Neuronal stem cell (in vitro differentiated cells): ENCODE measurements at regions not wholly inside any gene's neighbourhood (a gene's known extent, or its start where the extent isn't known, plus 50 kb on each side); places are given as distances from the start of the nearest gene placed in this dataset.

ENCODE experiments used
- DNase-seq: peaks from one replicate; pipeline ENCODE4 v3.0.0-alpha.2; 2013; ENCODE audit warnings: low spot score
- H2AFZ ChIP-seq: one replicate; pipeline ENCODE4 v1.6.1; 2013; ENCODE audit warnings: mild to moderate bottlenecking, low read length, inconsistent platforms
- H2AK5ac ChIP-seq: 2 replicates; pipeline ENCODE4 v1.6.1; 2013; ENCODE audit warnings: low read depth, mild to moderate bottlenecking, inconsistent platforms, low read length, moderate library complexity, mixed read lengths
- H2BK120ac ChIP-seq: 2 replicates; pipeline ENCODE4 v1.6.1; 2013; ENCODE audit warnings: low read depth, mild to moderate bottlenecking, inconsistent platforms, low read length, moderate library complexity, mixed read lengths
- H2BK12ac ChIP-seq: one replicate; pipeline ENCODE4 v1.6.1; 2013; ENCODE audit warnings: low read length, inconsistent platforms
- H2BK15ac ChIP-seq: 2 replicates; pipeline ENCODE4 v1.6.1; 2013; ENCODE audit warnings: mild to moderate bottlenecking, low read length, inconsistent platforms, mixed read lengths
- H2BK5ac ChIP-seq: one replicate; pipeline ENCODE4 v1.6.1; 2013; ENCODE audit warnings: inconsistent platforms, mild to moderate bottlenecking, low read length, moderate library complexity
- H3K14ac ChIP-seq: one replicate; pipeline ENCODE4 v1.6.1; 2013; ENCODE audit warnings: low read length, inconsistent platforms
- H3K18ac ChIP-seq: 2 replicates; pipeline ENCODE4 v1.6.1; 2013; ENCODE audit warnings: low read length, inconsistent platforms
- H3K23ac ChIP-seq: 2 replicates; pipeline ENCODE4 v1.6.1; 2013; ENCODE audit warnings: low read depth, mild to moderate bottlenecking, mixed read lengths, low read length, inconsistent platforms; ENCODE audit not compliant: poor library complexity
- H3K27ac ChIP-seq: replicated peaks from 3 replicates; pipeline ENCODE4 v1.5.1; 2013; ENCODE audit warnings: low read length, inconsistent platforms
- H3K27me3 ChIP-seq, 3 experiments: 2 replicates each; pipeline ENCODE4 v1.6.1; 2013; ENCODE audit warnings: low read length in 3 of 3, mild to moderate bottlenecking in 2 of 3, inconsistent platforms in 1 of 3, low read depth in 1 of 3, mixed read lengths in 1 of 3, moderate library complexity in 1 of 3; ENCODE audit not compliant: control insufficient read depth in 3 of 3, insufficient read depth in 3 of 3
- H3K36me3 ChIP-seq, 2 donors: replicated peaks in 1 of 2; 2 replicates each; pipeline ENCODE4 v1.6.1; 2013; ENCODE audit warnings: low read length in 2 of 2; ENCODE audit not compliant: control insufficient read depth in 2 of 2, insufficient read depth in 2 of 2
- H3K4ac ChIP-seq: 2 replicates; pipeline ENCODE4 v1.6.1; 2013; ENCODE audit warnings: inconsistent platforms, mild to moderate bottlenecking, low read length, moderate library complexity
- H3K4me1 ChIP-seq, 2 donors: 1 replicate in 1 of 2; 2 replicates in 1 of 2; pipeline ENCODE4 v1.6.1; 2013; ENCODE audit warnings: low read length in 2 of 2, low read depth in 1 of 2; ENCODE audit not compliant: control insufficient read depth in 2 of 2, insufficient read depth in 1 of 2
- H3K4me2 ChIP-seq: one replicate; pipeline ENCODE4 v1.6.1; 2013; ENCODE audit warnings: mild to moderate bottlenecking, low read length, inconsistent platforms; ENCODE audit not compliant: insufficient read depth, poor library complexity, severe bottlenecking
- H3K4me3 ChIP-seq, 2 donors: 2 replicates each; pipeline ENCODE4 v1.5.1; 2013; ENCODE audit warnings: low read length in 2 of 2, mild to moderate bottlenecking in 2 of 2, inconsistent platforms in 1 of 2, moderate library complexity in 1 of 2
- H3K79me1 ChIP-seq: one replicate; pipeline ENCODE4 v1.6.1; 2013; ENCODE audit warnings: low read depth, mild to moderate bottlenecking, inconsistent platforms, low read length, moderate library complexity
- H3K9ac ChIP-seq: one replicate; pipeline ENCODE4 v1.6.1; 2013; ENCODE audit warnings: mild to moderate bottlenecking, low read depth, low read length, inconsistent platforms; ENCODE audit not compliant: poor library complexity
- H3K9me3 ChIP-seq, 2 donors: replicated peaks in 1 of 2; 2 replicates each; pipeline versions ENCODE3 to v1.6.1; 2013; ENCODE audit warnings: low read length in 2 of 2, mild to moderate bottlenecking in 2 of 2, inconsistent platforms in 1 of 2, low read depth in 1 of 2, mixed read lengths in 1 of 2, moderate library complexity in 1 of 2; ENCODE audit not compliant: control insufficient read depth in 2 of 2, insufficient read depth in 1 of 2
- H4K8ac ChIP-seq: one replicate; pipeline ENCODE4 v1.6.1; 2013; ENCODE audit warnings: low read depth, mild to moderate bottlenecking, inconsistent platforms, low read length, moderate library complexity
- H4K91ac ChIP-seq: one replicate; pipeline ENCODE4 v1.6.1; 2013; ENCODE audit warnings: low read length, low read depth, mild to moderate bottlenecking, inconsistent platforms; ENCODE audit not compliant: poor library complexity
- WGBS, 2 donors: extraction: QIAGEN DNeasy Blood & Tissue Kit; methylation state at CpG; one replicate each; pipeline ENCODE4 v1.1.7; 2013; ENCODE audit warnings: missing lambda C conversion rate in 2 of 2, mixed read lengths in 1 of 2; ENCODE audit not compliant: insufficient read length in 2 of 2, insufficient replicate concordance in 1 of 2; ENCODE audit errors: extremely low coverage in 2 of 2; 5-methylcytosine and 5-hydroxymethylcytosine counted together

DNA sequence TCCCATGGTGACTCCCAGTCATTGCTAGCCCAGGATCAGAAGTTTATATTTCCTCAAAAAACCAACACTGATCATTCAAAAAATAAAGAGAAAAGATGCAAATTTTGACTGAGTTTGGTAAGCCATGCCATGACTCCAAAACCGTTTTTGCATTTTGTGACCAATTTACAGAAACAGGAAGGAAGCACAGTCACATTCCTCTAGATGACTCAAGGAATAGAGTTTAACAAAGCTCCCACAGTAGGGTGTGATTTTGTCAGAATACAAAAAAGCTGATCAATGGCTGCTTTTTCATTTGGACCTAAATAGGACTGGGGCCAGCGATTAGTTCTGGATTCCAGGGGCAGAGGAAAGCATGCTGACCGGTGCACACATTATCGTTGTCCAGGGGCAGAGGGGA, 179.4 kb upstream of the AFDN start:
- peak overlapping the region; percentile 33 for H3K18ac ChIP-seq
- no peak overlapping the region for H3K9ac ChIP-seq
- peaks cover 5% of the 10 kb centered on the region for H3K79me1 ChIP-seq
- peaks cover 0 to 9% of the 10 kb centered on the region in 2 donors for H3K9me3 ChIP-seq
- H3K36me3 ChIP-seq = peaks cover 0 to 3% of the 10 kb centered on the region in 2 donors
- peak overlapping the region; percentile 72 for H3K14ac ChIP-seq
- no CpG with 5 or more reads among the region's 4 CpGs for WGBS, 2 donors
- H2BK12ac ChIP-seq = peak overlapping the region; percentile 2
- DNase-seq = no peak
- no peak overlapping the region for H4K91ac ChIP-seq
- no peak overlapping the region for H2BK120ac ChIP-seq
- H3K27me3 ChIP-seq = peaks cover 0 to 3% (median 0%) of the 10 kb centered on the region in 3 experiments
- no peak overlapping the region for H2BK5ac ChIP-seq
- H4K8ac ChIP-seq = no peak overlapping the region
- H3K23ac ChIP-seq = no peak overlapping the region
- peak overlapping the region; percentile 0 for H3K27ac ChIP-seq
- H3K4me3 ChIP-seq = peak overlapping the region in 1 of 2 donors; percentile 6
- no peak overlapping the region for H2AK5ac ChIP-seq
- H3K4ac ChIP-seq = no peak overlapping the region
- H3K4me1 ChIP-seq = peaks cover 17 to 21% of the 10 kb centered on the region in 2 donors
- H2AFZ ChIP-seq = peak overlapping the region; percentile 68
- H3K4me2 ChIP-seq = no peak overlapping the region
- peak overlapping the region; percentile 98 for H2BK15ac ChIP-seq

DNA sequence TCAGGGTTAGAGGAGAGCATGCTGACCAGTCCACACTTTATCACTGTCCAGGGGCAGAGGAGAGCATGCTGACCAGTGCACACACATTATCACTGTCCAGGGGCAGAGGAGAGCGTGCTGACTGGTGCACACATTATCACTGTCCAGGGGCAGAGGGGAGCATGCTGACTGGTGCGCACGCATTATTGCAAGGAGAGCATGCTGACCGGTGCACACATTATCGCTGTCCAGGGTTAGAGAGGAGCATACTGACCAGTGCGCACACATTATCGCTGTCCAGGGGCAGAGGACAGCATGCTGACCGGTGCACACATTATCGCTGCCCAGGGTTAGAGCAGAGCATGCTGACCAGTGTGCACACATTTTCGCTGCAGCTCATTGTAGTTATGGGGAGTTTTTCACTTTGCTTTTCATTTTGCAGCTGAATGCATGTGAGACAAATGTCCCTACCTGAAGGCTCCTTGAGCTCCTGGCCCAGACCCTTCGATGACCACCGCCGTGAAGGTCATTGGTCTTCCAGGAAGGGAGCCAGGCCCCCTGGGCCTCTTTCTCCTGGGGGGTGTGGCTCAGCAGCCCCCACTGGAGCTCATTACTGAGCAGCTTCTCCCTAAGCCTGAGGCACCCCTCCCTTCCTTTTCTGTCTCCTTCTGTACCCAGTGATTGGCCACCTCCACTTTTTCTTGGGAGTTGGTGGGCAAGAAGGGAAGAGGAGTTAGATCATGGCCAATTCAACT, 178.8 kb upstream of the AFDN start:
- H4K91ac ChIP-seq = no peak overlapping the region
- no peak overlapping the region for H2BK120ac ChIP-seq

DNA sequence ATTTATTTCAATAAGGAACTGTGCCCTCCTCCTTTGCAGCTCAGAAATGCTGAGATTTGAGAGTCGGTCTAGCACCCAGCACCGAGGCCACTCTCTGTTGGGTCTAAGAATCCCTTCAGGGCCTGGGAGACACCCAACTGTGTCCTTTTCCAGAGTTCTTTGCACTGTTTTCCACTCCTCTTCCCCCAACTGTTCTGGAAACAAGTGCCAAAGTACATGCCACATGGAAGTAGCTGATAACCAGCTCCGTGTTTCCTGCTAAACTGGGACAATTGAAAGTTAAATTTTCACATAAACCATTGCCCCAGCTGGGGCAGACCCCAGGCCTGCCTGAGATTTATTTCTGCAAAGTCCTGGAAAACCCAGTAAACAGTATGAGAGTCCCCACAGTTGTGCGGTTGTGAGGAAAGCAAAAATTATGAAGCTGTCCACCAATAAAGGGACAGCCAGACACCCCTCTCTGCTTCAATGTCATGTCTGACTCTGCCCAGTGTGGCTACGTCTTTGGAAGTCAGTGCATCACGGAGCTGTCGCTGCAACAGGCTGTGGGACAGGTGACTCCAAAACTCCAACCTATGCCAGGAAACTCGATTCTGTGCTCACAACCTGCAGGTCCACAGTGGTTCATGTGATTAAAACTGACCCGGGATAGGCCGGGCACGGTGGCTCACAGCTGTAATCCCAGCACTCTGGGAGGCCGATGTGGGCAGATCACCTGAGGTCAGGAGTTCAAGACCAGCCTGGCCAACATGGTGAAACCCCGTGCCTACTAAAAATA, 178.0 kb upstream of the AFDN start:
- Histone ChIP-seq H2BK120ac (no peak overlapping the region), H3K4me2 (no peak overlapping the region), H3K4me3 (no peak overlapping the region), H4K91ac (no peak overlapping the region), H3K36me3 (peaks cover 0 to 3% of the 10 kb centered on the region in 2 donors), H3K9ac (no peak overlapping the region), H3K27ac (no peak overlapping the region), H4K8ac (no peak overlapping the region), H3K9me3 (peaks cover 0 to 13% of the 10 kb centered on the region in 2 donors), H3K79me1 (peaks cover 5% of the 10 kb centered on the region), H2BK15ac (no peak overlapping the region), H2BK12ac (no peak overlapping the region), H3K23ac (no peak overlapping the region), H2AFZ (no peak overlapping the region), H2AK5ac (peak overlapping the region; percentile 30), H3K18ac (no peak overlapping the region), H3K27me3 (peaks cover 0 to 3% (median 0%) of the 10 kb centered on the region in 3 experiments), H3K4ac (no peak overlapping the region), H3K4me1 (peaks cover 17 to 21% of the 10 kb centered on the region in 2 donors), H2BK5ac (no peak overlapping the region), H3K14ac (no peak overlapping the region)
- no peak for DNase-seq
- no CpG with 5 or more reads among the region's 13 CpGs for WGBS, 2 donors

More for the DNA sequence above, 178.8 kb upstream of the AFDN start:
- Histone ChIP-seq H3K4me1 (peaks cover 17 to 21% of the 10 kb centered on the region in 2 donors), H3K9me3 (peaks cover 0 to 9% of the 10 kb centered on the region in 2 donors), H2BK12ac (peak overlapping the region; percentile 2), H3K36me3 (peaks cover 0 to 3% of the 10 kb centered on the region in 2 donors), H3K14ac (peak overlapping the region; percentile 72), H2BK5ac (no peak overlapping the region), H3K4ac (no peak overlapping the region), H2AFZ (peak overlapping the region; percentile 68), H3K27me3 (peaks cover 0 to 3% (median 0%) of the 10 kb centered on the region in 3 experiments), H3K4me3 (peak overlapping the region in 1 of 2 donors; percentile 6), H2BK15ac (peak overlapping the region; percentile 98), H3K23ac (no peak overlapping the region), H3K27ac (peak overlapping the region; percentile 0), H2AK5ac (peak overlapping the region; percentile 30), H3K4me2 (no peak overlapping the region), H3K79me1 (peaks cover 5% of the 10 kb centered on the region), H3K9ac (peak overlapping the region; percentile 83), H3K18ac (peak overlapping the region; percentile 33), H4K8ac (no peak overlapping the region)
- no CpG with 5 or more reads among the region's 13 CpGs for WGBS, 2 donors
- DNase-seq = no peak

DNA sequence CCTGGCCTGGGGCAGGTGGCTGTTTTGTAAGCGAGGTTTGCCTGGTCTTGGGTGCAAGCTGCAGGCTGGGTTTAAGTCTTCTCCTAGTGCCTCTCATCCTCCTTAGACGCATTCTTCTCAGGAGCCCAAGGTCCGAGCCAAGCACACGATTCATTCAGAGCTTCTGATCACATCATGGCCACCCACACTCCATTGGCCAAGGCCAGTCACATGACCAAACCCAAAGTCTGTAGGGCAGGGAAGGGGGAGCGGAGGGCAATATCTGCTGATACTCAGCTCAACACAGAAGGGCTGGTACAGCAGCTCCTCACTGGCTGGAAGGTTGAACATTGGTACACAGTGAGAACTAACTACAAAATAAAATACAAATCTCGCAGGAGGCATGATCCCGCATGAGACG, 177.2 kb upstream of the AFDN start:
- Histone ChIP-seq H3K18ac (no peak overlapping the region), H3K4me3 (no peak overlapping the region), H3K9me3 (peaks cover 0 to 13% of the 10 kb centered on the region in 2 donors), H2BK5ac (no peak overlapping the region), H3K9ac (no peak overlapping the region), H3K4me1 (peaks cover 17 to 21% of the 10 kb centered on the region in 2 donors), H2AFZ (no peak overlapping the region), H4K91ac (no peak overlapping the region), H3K27ac (no peak overlapping the region), H4K8ac (no peak overlapping the region), H3K4ac (no peak overlapping the region), H3K23ac (no peak overlapping the region), H2BK15ac (no peak overlapping the region), H2BK120ac (no peak overlapping the region), H2AK5ac (no peak overlapping the region), H3K4me2 (no peak overlapping the region), H3K14ac (no peak overlapping the region), H3K36me3 (peaks cover 0 to 3% of the 10 kb centered on the region in 2 donors), H3K79me1 (peaks cover 5% of the 10 kb centered on the region), H2BK12ac (no peak overlapping the region), H3K27me3 (peaks cover 0 to 3% (median 0%) of the 10 kb centered on the region in 3 experiments)
- DNase-seq = no peak
- no CpG with 5 or more reads among the region's 8 CpGs for WGBS, 2 donors
